ENCODE measurements at regions not wholly inside any gene's neighbourhood (a gene's known extent, or its start where the extent isn't known, plus 50 kb on each side); places are given as distances from the start of the nearest gene placed in this dataset.

GRCh38 chr6:8237668-8238067, 135.3 kb upstream of the EEF1E1 start:
- TF ChIP-seq CTCF (IDR thresholded peaks at IDR 0.05; ENCODE audit: low read depth, low read length) = no peak
- DNase-seq (ENCODE audit: extremely low read depth, low read depth) = no peak

DNA sequence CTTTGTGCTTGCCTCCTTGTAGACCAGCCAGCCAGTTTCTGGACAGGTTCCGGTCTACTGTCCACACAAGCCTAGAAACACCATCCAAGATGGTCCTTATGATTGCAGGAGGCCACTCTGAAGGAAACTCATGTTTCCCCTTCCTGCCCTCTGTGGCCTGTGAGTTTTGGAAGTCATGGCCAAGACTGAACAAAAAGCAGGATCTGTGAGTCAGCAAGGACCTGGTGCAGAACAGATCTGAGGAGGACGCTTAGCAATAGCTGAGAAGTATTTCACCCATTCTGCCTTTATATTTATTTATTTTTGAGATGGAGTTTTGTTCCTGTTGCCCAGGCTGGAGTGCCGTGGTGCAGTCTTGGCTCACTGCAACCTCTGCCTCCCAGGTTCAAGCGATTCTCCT, 134.6 kb upstream of the EEF1E1 start:
- no peak for DNase-seq (ENCODE audit: extremely low read depth, low read depth)
- TF ChIP-seq CTCF (IDR thresholded peaks at IDR 0.05; ENCODE audit: low read depth, low read length) = no peak

DNA sequence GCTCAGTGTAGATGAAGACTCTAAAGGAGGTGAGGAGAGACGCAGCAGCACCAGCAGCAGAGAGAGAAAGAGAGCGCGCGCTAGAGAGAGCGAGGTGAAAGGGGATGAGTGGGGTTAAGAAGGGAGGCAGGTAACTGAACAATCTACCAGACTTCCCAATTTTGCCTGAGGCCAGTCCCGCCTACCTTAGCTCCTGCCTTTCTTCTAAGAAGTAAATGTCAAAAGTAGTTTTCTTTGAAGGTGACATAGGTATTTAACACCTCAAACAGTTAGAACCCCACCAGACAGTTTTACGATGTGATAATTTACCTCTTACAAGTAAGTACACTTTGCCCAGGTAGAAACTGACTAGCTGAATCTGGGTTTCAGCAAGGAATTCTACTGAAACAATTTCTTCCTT, 132.0 kb upstream of the EEF1E1 start:
- no peak for DNase-seq (ENCODE audit: extremely low read depth, low read depth)
- no peak for TF ChIP-seq CTCF (IDR thresholded peaks at IDR 0.05; ENCODE audit: low read depth, low read length)

GRCh38 chr6:8231956-8232355, 129.6 kb upstream of the EEF1E1 start:
- TF ChIP-seq CTCF (IDR thresholded peaks at IDR 0.05; ENCODE audit: low read depth, low read length) = no peak
- no peak for DNase-seq (ENCODE audit: extremely low read depth, low read depth)

- no peak for TF ChIP-seq CTCF (IDR thresholded peaks at IDR 0.05; ENCODE audit: low read depth, low read length)
- DNase-seq (ENCODE audit: extremely low read depth, low read depth) = no peak
These were observed 127.8 kb upstream of the EEF1E1 start for GRCh38 chr6:8229915-8230756.

- no peak for TF ChIP-seq CTCF (IDR thresholded peaks at IDR 0.05; ENCODE audit: low read depth, low read length)
These were observed 122.8 kb upstream of the EEF1E1 start for GRCh38 chr6:8225113-8225512.

DNA sequence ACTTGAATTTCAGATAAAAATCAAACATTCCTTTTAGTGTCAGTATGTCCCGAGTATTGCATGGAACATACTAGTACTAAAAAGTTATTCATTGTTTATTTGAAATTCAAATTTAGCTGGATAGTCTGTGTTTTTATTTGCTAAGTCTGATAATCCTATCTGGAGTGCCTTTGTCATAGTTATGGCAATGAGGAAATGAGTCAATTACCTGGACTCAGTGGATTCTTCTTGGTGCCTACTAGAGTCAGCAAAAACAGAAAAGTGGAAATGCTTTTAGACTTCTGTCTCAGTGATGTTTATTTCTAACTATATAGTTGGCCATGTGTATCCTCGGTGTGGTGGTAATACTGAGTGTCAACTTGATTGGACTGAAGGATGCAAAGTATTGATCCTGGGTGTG, 121.3 kb upstream of the EEF1E1 start:
- no peak for TF ChIP-seq CTCF (IDR thresholded peaks at IDR 0.05; ENCODE audit: low read depth, low read length)
- no peak for DNase-seq (ENCODE audit: extremely low read depth, low read depth)

More at GRCh38 chr6:8225113-8225512, 122.8 kb upstream of the EEF1E1 start:
- no peak for DNase-seq (ENCODE audit: extremely low read depth, low read depth)

Measured in AG09319 (cell line).